Keratinocyte (primary cell): ENCODE measurements at regions not wholly inside any gene's neighbourhood (a gene's known extent, or its start where the extent isn't known, plus 50 kb on each side); places are given as distances from the start of the nearest gene placed in this dataset.

ENCODE experiments used
- DNase-seq: peaks from one replicate; pipeline ENCODE4 v3.0.0-alpha.2; 2011; ENCODE audit warnings: low read depth, missing footprints, low spot score
- FAIRE-seq: peaks from 2 replicates; lab custom pipeline; 2011; peaks lifted over from hg19 to GRCh38; lab: Jason Lieb, UNC
- H2AFZ ChIP-seq: 2 replicates; pipeline ENCODE4 v1.6.0; 2012; ENCODE audit warnings: low read length, control low read depth, inconsistent platforms; ENCODE audit not compliant: control insufficient read depth
- H3K27ac ChIP-seq: 2 replicates; pipeline ENCODE4 v1.5.1; 2011; ENCODE audit warnings: low read length; ENCODE audit not compliant: control insufficient read depth, insufficient read depth
- H3K27me3 ChIP-seq: 3 replicates; pipeline ENCODE4 v1.6.0; 2011; ENCODE audit warnings: low read length; ENCODE audit not compliant: control insufficient read depth, insufficient read depth; ENCODE audit errors: extremely low read depth
- H3K36me3 ChIP-seq, 2 experiments: 2 replicates in 1 of 2; 3 replicates in 1 of 2; pipeline ENCODE4 v1.5.1; 2011; ENCODE audit warnings: low read length in 2 of 2, mild to moderate bottlenecking in 1 of 2; ENCODE audit not compliant: control insufficient read depth in 2 of 2, insufficient read depth in 2 of 2; ENCODE audit errors: extremely low read depth in 1 of 2
- H3K4me1 ChIP-seq: 3 replicates; pipeline ENCODE4 v1.5.1; 2011; ENCODE audit warnings: low read length; ENCODE audit not compliant: control insufficient read depth, insufficient read depth; ENCODE audit errors: extremely low read depth
- H3K4me2 ChIP-seq: 3 replicates; pipeline ENCODE4 v1.6.0; 2011; ENCODE audit warnings: low read depth, low read length; ENCODE audit not compliant: control insufficient read depth, insufficient read depth; ENCODE audit errors: extremely low read depth
- H3K4me3 ChIP-seq, 3 experiments: fragments of 200-600 bp in 1 of 3; sonication (generic) in 1 of 3; 2 replicates in 2 of 3; 3 replicates in 1 of 3; pipeline ENCODE4 v1.5.1; 2011 to 2016; ENCODE audit warnings: low read length in 3 of 3, mild to moderate bottlenecking in 3 of 3, control low read depth in 2 of 3, inconsistent platforms in 1 of 3, low read depth in 1 of 3, mixed read lengths in 1 of 3, mixed run types in 1 of 3, moderate library complexity in 1 of 3; ENCODE audit not compliant: control insufficient read depth in 2 of 3, insufficient read depth in 2 of 3; ENCODE audit errors: extremely low read depth in 1 of 3
- H3K79me2 ChIP-seq: 2 replicates; pipeline ENCODE4 v1.6.0; 2012; ENCODE audit warnings: low read length; ENCODE audit not compliant: control insufficient read depth, insufficient read depth
- H3K9ac ChIP-seq: 3 replicates; pipeline ENCODE4 v1.6.0; 2011; ENCODE audit warnings: low read length; ENCODE audit not compliant: control insufficient read depth, insufficient read depth; ENCODE audit errors: extremely low read depth
- H3K9me1 ChIP-seq: 3 replicates; pipeline ENCODE4 v1.6.0; 2011; ENCODE audit warnings: low read length; ENCODE audit not compliant: control insufficient read depth, insufficient read depth; ENCODE audit errors: extremely low read depth
- H3K9me3 ChIP-seq: 2 replicates; pipeline ENCODE4 v1.5.1; 2012; ENCODE audit warnings: low read depth, low read length; ENCODE audit not compliant: control insufficient read depth
- H4K20me1 ChIP-seq: 3 replicates; pipeline ENCODE4 v1.6.0; 2011; ENCODE audit warnings: low read length; ENCODE audit not compliant: control insufficient read depth, insufficient read depth; ENCODE audit errors: extremely low read depth
- EZH2 ChIP-seq: IDR thresholded peaks from one replicate; pipeline ENCODE4 v1.6.1; 2012; ENCODE audit warnings: inconsistent platforms, mild to moderate bottlenecking, low read length, moderate library complexity
- dilution Hi-C: fragments of 300-500 bp; cut with MboI; formaldehyde crosslinking; loops from one replicate; pipeline ENCODE4 v1.7.0; 2020; ENCODE audit warnings: low sequenced_read_pairs; ENCODE audit not compliant: extremely low pct_ligation_motif_present
- TF ChIP-seq, protein P1 (sequence below), 3 experiments: IDR thresholded peaks in 1 of 3; conservative IDR thresholded peaks in 1 of 3; optimal IDR thresholded peaks in 1 of 3; 2 replicates in 2 of 3; 3 replicates in 1 of 3; pipeline versions ENCODE3 to v1.5.1; 2011; ENCODE audit warnings: low read length in 3 of 3, mild to moderate bottlenecking in 3 of 3, moderate library complexity in 2 of 3, control low read depth in 1 of 3, inconsistent platforms in 1 of 3; ENCODE audit not compliant: insufficient read depth in 2 of 3; ENCODE audit errors: extremely low read depth in 1 of 3

DNA sequence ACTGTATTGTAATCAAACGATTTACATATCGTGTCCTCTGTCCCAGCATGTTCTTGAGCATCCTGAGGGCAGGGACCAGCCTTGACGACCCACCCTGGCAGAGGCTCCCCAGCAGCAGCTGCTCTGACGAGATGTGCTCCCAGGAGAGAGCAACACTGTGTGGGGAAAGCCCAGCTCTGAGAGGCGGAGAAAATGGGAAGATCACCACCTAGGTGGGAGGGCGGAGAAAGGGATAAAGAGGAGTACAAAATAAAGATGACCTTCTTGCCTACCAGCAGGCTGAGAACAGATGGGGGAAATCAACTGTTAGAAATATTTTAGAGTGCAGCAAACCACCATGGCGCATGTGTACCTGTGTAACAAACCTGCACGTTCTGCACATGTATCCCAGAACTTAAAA is 71.5 kb upstream of the CAPRIN2 start:
- Histone ChIP-seq H3K27me3 (peaks cover 9% of the 10 kb centered on the region), H2AFZ (no peak overlapping the region), H3K27ac (no peak overlapping the region), H3K36me3 (no peaks in the 10 kb centered on the region), H3K4me1 (peaks cover 3% of the 10 kb centered on the region), H3K9me1 (no peaks in the 10 kb centered on the region), H3K9ac (no peak overlapping the region), H3K9me3 (no peaks in the 10 kb centered on the region), H3K4me3 (no peak overlapping the region), H4K20me1 (no peaks in the 10 kb centered on the region), H3K4me2 (no peak overlapping the region), H3K79me2 (no peaks in the 10 kb centered on the region)
- dilution Hi-C loops, result no loop called here
- no peak for FAIRE-seq
- no peak for DNase-seq
- TF ChIP-seq, protein P1, sequence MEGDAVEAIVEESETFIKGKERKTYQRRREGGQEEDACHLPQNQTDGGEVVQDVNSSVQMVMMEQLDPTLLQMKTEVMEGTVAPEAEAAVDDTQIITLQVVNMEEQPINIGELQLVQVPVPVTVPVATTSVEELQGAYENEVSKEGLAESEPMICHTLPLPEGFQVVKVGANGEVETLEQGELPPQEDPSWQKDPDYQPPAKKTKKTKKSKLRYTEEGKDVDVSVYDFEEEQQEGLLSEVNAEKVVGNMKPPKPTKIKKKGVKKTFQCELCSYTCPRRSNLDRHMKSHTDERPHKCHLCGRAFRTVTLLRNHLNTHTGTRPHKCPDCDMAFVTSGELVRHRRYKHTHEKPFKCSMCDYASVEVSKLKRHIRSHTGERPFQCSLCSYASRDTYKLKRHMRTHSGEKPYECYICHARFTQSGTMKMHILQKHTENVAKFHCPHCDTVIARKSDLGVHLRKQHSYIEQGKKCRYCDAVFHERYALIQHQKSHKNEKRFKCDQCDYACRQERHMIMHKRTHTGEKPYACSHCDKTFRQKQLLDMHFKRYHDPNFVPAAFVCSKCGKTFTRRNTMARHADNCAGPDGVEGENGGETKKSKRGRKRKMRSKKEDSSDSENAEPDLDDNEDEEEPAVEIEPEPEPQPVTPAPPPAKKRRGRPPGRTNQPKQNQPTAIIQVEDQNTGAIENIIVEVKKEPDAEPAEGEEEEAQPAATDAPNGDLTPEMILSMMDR (optimal IDR thresholded peaks at IDR 0.05 in 1 of 3, IDR thresholded peaks at IDR 0.05 in 1 of 3, conservative IDR thresholded peaks at IDR 0.05 in 1 of 3; ENCODE audit: extremely low read depth in 1 of 3, insufficient read depth in 2 of 3, low read length in 3 of 3), result no peak
- no peak for TF ChIP-seq EZH2

DNA sequence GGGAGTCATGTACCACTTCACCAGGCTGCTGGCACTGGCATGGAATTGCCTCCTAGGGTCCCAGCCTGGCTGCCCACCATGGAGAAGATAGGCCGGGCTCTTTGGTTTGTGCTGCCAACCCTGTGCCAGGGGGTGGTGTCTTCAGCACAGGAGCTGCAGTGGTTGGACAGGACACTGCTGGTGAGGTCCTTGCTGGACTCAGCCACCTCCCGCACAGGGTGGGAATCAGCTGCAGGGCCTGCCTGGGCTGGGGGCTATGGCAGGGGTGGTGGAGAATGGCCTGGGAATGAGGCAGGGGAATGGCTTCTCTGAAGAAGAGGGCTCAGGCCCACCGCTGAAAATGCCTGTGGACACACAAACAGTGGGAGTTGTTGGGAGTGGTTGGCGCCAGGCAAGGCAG is 70.6 kb upstream of the CAPRIN2 start:
- H4K20me1 ChIP-seq, result no peaks in the 10 kb centered on the region
- DNase-seq, result no peak
- peaks cover 7% of the 10 kb centered on the region for H3K4me1 ChIP-seq
- no peak overlapping the region for H3K4me2 ChIP-seq
- H3K27me3 ChIP-seq, result peaks cover 9% of the 10 kb centered on the region
- H3K27ac ChIP-seq, result no peak overlapping the region
- no peak overlapping the region for H3K4me3 ChIP-seq
- dilution Hi-C loops, result no loop called here
- no peak for FAIRE-seq
- no peak overlapping the region for H3K9ac ChIP-seq
- no peak for TF ChIP-seq EZH2
- TF ChIP-seq, protein P1 (optimal IDR thresholded peaks at IDR 0.05 in 1 of 3, IDR thresholded peaks at IDR 0.05 in 1 of 3, conservative IDR thresholded peaks at IDR 0.05 in 1 of 3; ENCODE audit: extremely low read depth in 1 of 3, insufficient read depth in 2 of 3, low read length in 3 of 3), result no peak
- no peaks in the 10 kb centered on the region for H3K9me1 ChIP-seq
- no peak overlapping the region for H2AFZ ChIP-seq
- H3K36me3 ChIP-seq, result no peaks in the 10 kb centered on the region
- H3K79me2 ChIP-seq, result no peaks in the 10 kb centered on the region
- no peaks in the 10 kb centered on the region for H3K9me3 ChIP-seq
